ENCODE measurements at regions not wholly inside any gene's neighbourhood (a gene's known extent, or its start where the extent isn't known, plus 50 kb on each side); places are given as distances from the start of the nearest gene placed in this dataset.

GRCh38 chr20:24040896-24041459, 52.4 kb upstream of the GGTLC1 start:
- DNase-seq (no peak), ATAC-seq (no peak)
- H3K27ac Mint-ChIP-seq, result no peak overlapping the region
- H3K9me3 Mint-ChIP-seq (ENCODE audit: insufficient read depth), result no peaks in the 10 kb centered on the region
- H3K4me1 Mint-ChIP-seq (ENCODE audit: low read depth), result peaks cover 44% of the 10 kb centered on the region
- CTCF ChIA-PET, result no interaction called here
- POLR2A ChIA-PET, result no interaction called here
- H3K27me3 Mint-ChIP-seq (ENCODE audit: low read depth), result no peaks in the 10 kb centered on the region
- H3K36me3 Mint-ChIP-seq (ENCODE audit: low read depth), result no peaks in the 10 kb centered on the region
- no peak overlapping the region for H3K4me3 Mint-ChIP-seq

- DNase-seq, result no peak
- no peak overlapping the region for H3K4me3 Mint-ChIP-seq
- H3K27ac Mint-ChIP-seq, result no peak overlapping the region
- H3K4me1 Mint-ChIP-seq (ENCODE audit: low read depth), result peaks cover 41% of the 10 kb centered on the region
- no peaks in the 10 kb centered on the region for H3K36me3 Mint-ChIP-seq (ENCODE audit: low read depth)
- no peaks in the 10 kb centered on the region for H3K9me3 Mint-ChIP-seq (ENCODE audit: insufficient read depth)
- H3K27me3 Mint-ChIP-seq (ENCODE audit: low read depth), result no peaks in the 10 kb centered on the region
- ATAC-seq, result no peak
- POLR2A ChIA-PET, result interaction anchor here (0.8 to 1.1 kb wide), 2 partner anchors 8 to 27 kb away, joined by 3 read pairs; no protein-coding TSS in a partner anchor
- CTCF ChIA-PET, result interaction anchor here (1.1 to 2.1 kb wide), 3 partner anchors 11 to 63 kb away, joined by 4 to 9 read pairs (median 7); no protein-coding TSS in a partner anchor
Observed at GRCh38 chr20:24039196-24039595, 50.6 kb upstream of the GGTLC1 start.

All from activated CD8-positive, alpha-beta T cell treated with anti-CD3 and anti-CD28 coated beads, Interleukin-2, amount 10 ng/mL, durations not matched to agents 7 days and 5 days (primary cell).